HepG2 (cell line): ENCODE measurements at regions not wholly inside any gene's neighbourhood (a gene's known extent, or its start where the extent isn't known, plus 50 kb on each side); places are given as distances from the start of the nearest gene placed in this dataset.

Experiments
- ATAC-seq: fragments of 200-7000 bp; cut with Tn5 transposase; 3 replicates; pipeline ENCODE4 v1.9.1; 2020; ENCODE audit warnings: mild to moderate bottlenecking, moderate library complexity
- BruUV-seq: library from RNA; stranded (reverse); fragments of 400-500 nt; replicated peaks from 2 replicates; lab custom pipeline; 2021; lab: Mats Ljungman, UMichigan
- CTCF ChIA-PET: fragments of 300-600 bp; formaldehyde crosslinking; extraction: SDS; loops from one replicate; lab custom pipeline; 2021; ENCODE audit warnings: low total read pairs, inconsistent platforms, low intra/inter-chr PET ratio; lab: Yijun Ruan, JAX
- POLR2A ChIA-PET: fragments of 350-600 bp; sonication (Branson Sonifier 250); formaldehyde crosslinking; loops from one replicate; lab custom pipeline; 2020; ENCODE audit warnings: antibody characterized with exemption, inconsistent platforms; lab: Yijun Ruan, JAX
- DNase-seq: peaks from one replicate; pipeline ENCODE4 v3.0.0-alpha.2; 2015; ENCODE audit warnings: low spot score
- FAIRE-seq: peaks from 3 replicates; lab custom pipeline; 2011; peaks lifted over from hg19 to GRCh38; lab: Jason Lieb, UNC
- H2AFZ ChIP-seq: one replicate; pipeline ENCODE4 v1.6.1; 2011; ENCODE audit warnings: low read length, inconsistent platforms
- H3K27ac ChIP-seq: fragments of 300-600 bp; 3 replicates; pipeline ENCODE4 v1.8.0; 2011; ENCODE audit warnings: mixed run types, mild to moderate bottlenecking, mixed read lengths, low read length, inconsistent platforms; ENCODE audit not compliant: insufficient read depth; ENCODE audit errors: extremely low read length
- H3K27me3 ChIP-seq, 2 experiments: fragments of 200-600 bp in 1 of 2; 2 replicates in 1 of 2; 3 replicates in 1 of 2; pipeline versions ENCODE4 v1.6.0 to v1.8.0; 2011; ENCODE audit warnings: low read length in 2 of 2, mild to moderate bottlenecking in 2 of 2, moderate library complexity in 2 of 2, inconsistent platforms in 1 of 2; ENCODE audit not compliant: insufficient read depth in 2 of 2, control insufficient read depth in 1 of 2
- H3K36me3 ChIP-seq, 2 experiments: fragments of 200-600 bp in 1 of 2; replicated peaks in 1 of 2; 2 replicates in 1 of 2; 3 replicates in 1 of 2; pipeline versions ENCODE4 v1.5.1 to v1.8.0; 2011; ENCODE audit warnings: low read length in 2 of 2, inconsistent platforms in 1 of 2; ENCODE audit not compliant: insufficient read depth in 2 of 2, control insufficient read depth in 1 of 2
- H3K4me1 ChIP-seq: 2 replicates; pipeline ENCODE4 v1.5.1; 2012; ENCODE audit warnings: low read length, inconsistent platforms; ENCODE audit not compliant: insufficient read depth
- H3K4me2 ChIP-seq: 2 replicates; pipeline ENCODE4 v1.6.0; 2011; ENCODE audit warnings: low read depth, low read length, inconsistent platforms
- H3K4me3 ChIP-seq, 3 experiments: fragments of 200-600 bp in 1 of 3; sonication (generic), shearing (Covaris generic) in 1 of 3; replicated peaks in 1 of 3; 2 replicates each; pipeline ENCODE4 v1.5.1; 2011 to 2016; ENCODE audit warnings: low read length in 3 of 3, inconsistent platforms in 2 of 3, low read depth in 2 of 3, mild to moderate bottlenecking in 2 of 3, control low read depth in 1 of 3, mixed read lengths in 1 of 3; ENCODE audit not compliant: insufficient read depth in 1 of 3
- H3K79me2 ChIP-seq: one replicate; pipeline ENCODE4 v1.6.1; 2011; ENCODE audit warnings: low read length, inconsistent platforms; ENCODE audit not compliant: insufficient read depth
- H3K9ac ChIP-seq: 2 replicates; pipeline ENCODE4 v1.6.0; 2011; ENCODE audit warnings: mild to moderate bottlenecking, low read depth, low read length, inconsistent platforms; ENCODE audit not compliant: insufficient read depth
- H3K9me3 ChIP-seq: 2 replicates; pipeline ENCODE4 v1.5.1; 2012; ENCODE audit warnings: mild to moderate bottlenecking, low read length
- H4K20me1 ChIP-seq: 2 replicates; pipeline ENCODE4 v1.6.0; 2011; ENCODE audit warnings: inconsistent platforms, mild to moderate bottlenecking, low read length, moderate library complexity; ENCODE audit not compliant: insufficient read depth
- CCAR2 ChIP-seq: fragments of 200-400 bp; formaldehyde crosslinking; optimal IDR thresholded peaks from 2 replicates; pipeline ENCODE3; 2018; ENCODE audit warnings: low read depth, mild to moderate bottlenecking, low read length, moderate library complexity
- FOXK1 ChIP-seq: sonication (generic); formaldehyde crosslinking; IDR thresholded peaks from 2 replicates; pipeline ENCODE4 v1.4.0; 2020; ENCODE audit warnings: low read depth, missing genetic modification reagents, borderline replicate concordance
- GTF2F1 ChIP-seq: fragments of 150-350 bp; IDR thresholded peaks from 2 replicates; pipeline ENCODE4 v1.6.1; 2014; ENCODE audit warnings: low read length
- IRF2 ChIP-seq: IDR thresholded peaks from 2 replicates; pipeline ENCODE4 v1.6.1; 2018; ENCODE audit warnings: missing genetic modification reagents, missing compliant biosample characterization
- KLF13 ChIP-seq: sonication (generic); formaldehyde crosslinking; IDR thresholded peaks from 2 replicates; pipeline ENCODE4 v1.4.0; 2020; ENCODE audit warnings: mild to moderate bottlenecking, missing genetic modification reagents
- KLF16 ChIP-seq, 2 experiments: sonication (generic) in 1 of 2; formaldehyde crosslinking in 1 of 2; IDR thresholded peaks; 2 replicates each; pipeline versions ENCODE4 v1.6.1 to v1.8.0; 2016 to 2023; ENCODE audit warnings: missing genetic modification reagents in 2 of 2, missing compliant biosample characterization in 1 of 2
- NCOA2 ChIP-seq: sonication (generic); formaldehyde crosslinking; IDR thresholded peaks from 2 replicates; pipeline ENCODE4 v1.8.0; 2022; ENCODE audit warnings: inconsistent platforms
- PRMT3 ChIP-seq: sonication (generic); formaldehyde crosslinking; IDR thresholded peaks from 2 replicates; pipeline ENCODE4 v1.8.1; 2022; ENCODE audit warnings: low read depth, mild to moderate bottlenecking, moderate library complexity, missing genetic modification reagents, borderline replicate concordance
- ZFP90 ChIP-seq: sonication (generic); formaldehyde crosslinking; IDR thresholded peaks from 2 replicates; pipeline ENCODE4 v1.8.0; 2022; ENCODE audit warnings: missing genetic modification reagents, mild to moderate bottlenecking, inconsistent platforms, borderline replicate concordance
- WGBS: methylation state at CpG from one replicate; pipeline ENCODE4 v1.1.6; 2017; ENCODE audit warnings: low lambda C conversion rate; 5-methylcytosine and 5-hydroxymethylcytosine counted together
- in situ Hi-C: cut with HindIII; loops from 2 replicates; pipeline ENCODE4 v1.10.0; 2017; ENCODE audit warnings: low pct_unique_long_range_greater_than_20kb; ENCODE audit not compliant: extremely low pct_ligation_motif_present
- intact Hi-C: fragments of 100-400 bp; cut with micrococcal nuclease; formaldehyde crosslinking; loops from one replicate; pipeline ENCODE4 v1.10.0; 2022; ENCODE audit not compliant: unreplicated experiment
- TF ChIP-seq, protein P1 (sequence below), 2 experiments: sonication (generic) in 1 of 2; formaldehyde crosslinking in 1 of 2; IDR thresholded peaks; 2 replicates each; pipeline versions ENCODE4 v1.4.0 to v1.6.1; 2016 to 2020; ENCODE audit warnings: borderline replicate concordance in 1 of 2, low read depth in 1 of 2, mild to moderate bottlenecking in 1 of 2, missing genetic modification reagents in 1 of 2
- TF ChIP-seq, protein P2 (sequence below): sonication (generic); formaldehyde crosslinking; IDR thresholded peaks from 2 replicates; pipeline ENCODE4 v1.4.0; 2020; ENCODE audit warnings: missing genetic modification reagents
- TF ChIP-seq, protein P3 (sequence below): sonication (generic); formaldehyde crosslinking; IDR thresholded peaks from 2 replicates; pipeline ENCODE4 v1.9.0; 2021; ENCODE audit warnings: missing genetic modification reagents, mild to moderate bottlenecking, borderline replicate concordance

DNA sequence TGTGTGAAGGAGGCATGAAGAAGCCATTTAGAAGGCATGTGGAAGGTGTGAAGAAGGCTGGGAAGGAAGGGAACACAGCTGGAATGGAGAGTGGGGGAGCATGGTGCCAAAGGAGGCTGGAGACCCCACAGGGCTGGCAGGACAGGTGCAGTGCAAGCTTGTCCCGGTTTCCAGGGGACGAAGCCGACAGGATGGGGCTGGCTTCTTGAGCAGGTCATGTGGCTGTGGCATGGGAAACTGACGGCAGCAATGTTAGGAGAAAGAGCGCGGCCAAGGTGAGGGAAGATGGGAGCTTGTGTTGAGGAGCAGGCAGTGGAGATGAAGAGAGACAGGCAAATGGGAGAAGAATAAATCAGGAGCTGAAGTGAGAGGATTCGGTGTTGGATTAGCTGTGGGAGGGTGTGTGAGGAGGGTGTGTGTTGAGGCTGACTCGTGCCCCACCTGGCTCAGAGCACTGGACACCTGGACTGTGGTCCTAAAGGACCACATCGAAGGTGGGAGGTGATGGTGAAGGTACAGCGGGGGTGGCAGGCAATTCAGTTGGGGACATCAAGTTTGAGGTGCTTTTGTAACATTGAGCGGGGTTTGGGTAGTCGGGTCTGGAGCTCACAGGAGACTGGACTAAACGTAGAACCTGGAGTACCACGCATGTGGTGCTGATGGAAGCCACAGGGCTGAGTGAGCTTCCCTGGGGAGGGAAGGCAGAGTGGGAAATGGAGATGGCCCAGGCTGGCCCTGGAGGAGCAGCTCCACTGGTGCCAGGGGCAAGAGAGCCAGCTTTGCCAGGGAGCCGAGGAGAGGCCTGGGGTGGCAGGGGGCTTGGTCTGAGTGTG lies 165.6 kb upstream of the HDAC4 start:
- in situ Hi-C loops (no loop called here), intact Hi-C loops (no loop called here)
- FAIRE-seq, result no peak
- Histone ChIP-seq H3K4me1 (peaks cover 19% of the 10 kb centered on the region), H3K9me3 (no peaks in the 10 kb centered on the region), H3K27ac (no peak overlapping the region), H3K27me3 (peaks cover 3 to 79% of the 10 kb centered on the region in 2 experiments; a peak in 4 of 5 replicates), H4K20me1 (no peaks in the 10 kb centered on the region), H3K9ac (no peak overlapping the region), H3K4me2 (no peak overlapping the region), H3K36me3 (no peaks in the 10 kb centered on the region), H2AFZ (no peak overlapping the region), H3K79me2 (no peaks in the 10 kb centered on the region), H3K4me3 (no peak overlapping the region)
- no peak for ATAC-seq
- WGBS, result 38% methylated on average over 15 of the region's 15 CpGs
- TF ChIP-seq, protein P1, sequence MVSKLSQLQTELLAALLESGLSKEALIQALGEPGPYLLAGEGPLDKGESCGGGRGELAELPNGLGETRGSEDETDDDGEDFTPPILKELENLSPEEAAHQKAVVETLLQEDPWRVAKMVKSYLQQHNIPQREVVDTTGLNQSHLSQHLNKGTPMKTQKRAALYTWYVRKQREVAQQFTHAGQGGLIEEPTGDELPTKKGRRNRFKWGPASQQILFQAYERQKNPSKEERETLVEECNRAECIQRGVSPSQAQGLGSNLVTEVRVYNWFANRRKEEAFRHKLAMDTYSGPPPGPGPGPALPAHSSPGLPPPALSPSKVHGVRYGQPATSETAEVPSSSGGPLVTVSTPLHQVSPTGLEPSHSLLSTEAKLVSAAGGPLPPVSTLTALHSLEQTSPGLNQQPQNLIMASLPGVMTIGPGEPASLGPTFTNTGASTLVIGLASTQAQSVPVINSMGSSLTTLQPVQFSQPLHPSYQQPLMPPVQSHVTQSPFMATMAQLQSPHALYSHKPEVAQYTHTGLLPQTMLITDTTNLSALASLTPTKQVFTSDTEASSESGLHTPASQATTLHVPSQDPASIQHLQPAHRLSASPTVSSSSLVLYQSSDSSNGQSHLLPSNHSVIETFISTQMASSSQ (IDR thresholded peaks at IDR 0.05; ENCODE audit: low read depth), result no peak
- TF ChIP-seq, protein P1 (CRISPR knock-in tag; IDR thresholded peaks at IDR 0.05; ENCODE audit: borderline replicate concordance), result no peak
- no peak for TF ChIP-seq PRMT3
- TF ChIP-seq, protein P2, sequence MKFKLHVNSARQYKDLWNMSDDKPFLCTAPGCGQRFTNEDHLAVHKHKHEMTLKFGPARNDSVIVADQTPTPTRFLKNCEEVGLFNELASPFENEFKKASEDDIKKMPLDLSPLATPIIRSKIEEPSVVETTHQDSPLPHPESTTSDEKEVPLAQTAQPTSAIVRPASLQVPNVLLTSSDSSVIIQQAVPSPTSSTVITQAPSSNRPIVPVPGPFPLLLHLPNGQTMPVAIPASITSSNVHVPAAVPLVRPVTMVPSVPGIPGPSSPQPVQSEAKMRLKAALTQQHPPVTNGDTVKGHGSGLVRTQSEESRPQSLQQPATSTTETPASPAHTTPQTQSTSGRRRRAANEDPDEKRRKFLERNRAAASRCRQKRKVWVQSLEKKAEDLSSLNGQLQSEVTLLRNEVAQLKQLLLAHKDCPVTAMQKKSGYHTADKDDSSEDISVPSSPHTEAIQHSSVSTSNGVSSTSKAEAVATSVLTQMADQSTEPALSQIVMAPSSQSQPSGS, result no peak
- no peak for TF ChIP-seq IRF2 (CRISPR knock-in tag)
- no peak for TF ChIP-seq GTF2F1
- TF ChIP-seq KLF13 (CRISPR knock-in tag), result no peak
- TF ChIP-seq NCOA2, result no peak
- no peak for TF ChIP-seq KLF16 (CRISPR knock-in tag; IDR thresholded peaks at IDR 0.05)
- no peak for TF ChIP-seq ZFP90 (CRISPR knock-in tag)
- TF ChIP-seq, protein P3, sequence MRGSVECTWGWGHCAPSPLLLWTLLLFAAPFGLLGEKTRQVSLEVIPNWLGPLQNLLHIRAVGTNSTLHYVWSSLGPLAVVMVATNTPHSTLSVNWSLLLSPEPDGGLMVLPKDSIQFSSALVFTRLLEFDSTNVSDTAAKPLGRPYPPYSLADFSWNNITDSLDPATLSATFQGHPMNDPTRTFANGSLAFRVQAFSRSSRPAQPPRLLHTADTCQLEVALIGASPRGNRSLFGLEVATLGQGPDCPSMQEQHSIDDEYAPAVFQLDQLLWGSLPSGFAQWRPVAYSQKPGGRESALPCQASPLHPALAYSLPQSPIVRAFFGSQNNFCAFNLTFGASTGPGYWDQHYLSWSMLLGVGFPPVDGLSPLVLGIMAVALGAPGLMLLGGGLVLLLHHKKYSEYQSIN (CRISPR knock-in tag), result no peak
- TF ChIP-seq CCAR2, result no peak
- TF ChIP-seq FOXK1 (CRISPR knock-in tag), result no peak
- ChIA-PET POLR2A (no interaction called here), CTCF (no interaction called here)
- DNase-seq, result no peak
- no TSS peak for BruUV-seq
